ENCODE measurements at regions not wholly inside any gene's neighbourhood (a gene's known extent, or its start where the extent isn't known, plus 50 kb on each side); places are given as distances from the start of the nearest gene placed in this dataset.
A peak's percentile ranks its signal among the peaks of the same experiment; 100 is the strongest.

DNA sequence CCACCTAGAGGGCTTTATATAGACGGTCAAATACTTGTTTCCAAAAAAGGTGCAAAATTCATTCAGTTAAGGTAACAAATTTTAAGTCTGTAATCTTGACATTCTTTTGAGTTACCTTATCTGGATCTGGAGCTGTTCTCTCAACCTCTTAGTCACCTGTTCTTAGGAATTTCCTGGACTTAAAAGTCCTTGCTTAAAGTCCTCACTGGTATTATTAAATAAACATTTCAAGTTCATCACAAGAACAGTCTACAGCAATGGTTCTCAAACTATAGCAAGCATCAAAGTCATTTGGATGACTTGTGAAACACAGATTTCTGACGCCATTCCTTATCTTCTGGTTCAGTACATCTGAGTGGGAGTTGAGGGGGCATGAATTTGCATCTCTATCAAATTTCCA, 122.9 kb upstream of the GOLIM4 start:
- H3K9ac ChIP-seq (ENCODE audit: low read length): no peak overlapping the region
- H4K20me1 ChIP-seq (ENCODE audit: insufficient read depth, low read length): no peaks in the 10 kb centered on the region
- H3K4me2 ChIP-seq (ENCODE audit: low read depth, low read length): 0 out of 2 replicates have a peak overlapping the region, but pooled peaks have one; percentile 1
- no peak overlapping the region for H2AFZ ChIP-seq (ENCODE audit: low read length)
- no peaks in the 10 kb centered on the region for H3K27me3 ChIP-seq (replicated peaks; ENCODE audit: insufficient read depth, low read length)
- no peaks in the 10 kb centered on the region for H3K79me2 ChIP-seq (ENCODE audit: low read length)
- no peak for DNase-seq
- H3K9me2 ChIP-seq (replicated peaks; ENCODE audit: insufficient read depth, low read length): no peaks in the 10 kb centered on the region
- no peak overlapping the region for H3K27ac ChIP-seq (ENCODE audit: low read length)
- peaks cover 28% of the 10 kb centered on the region for H3K4me1 ChIP-seq (ENCODE audit: low read length)
- H3K4me3 ChIP-seq (ENCODE audit: low read length): no peak overlapping the region
- no peaks in the 10 kb centered on the region for H3K36me3 ChIP-seq (replicated peaks; ENCODE audit: insufficient read depth, low read length)
- no peaks in the 10 kb centered on the region for H3K9me3 ChIP-seq (replicated peaks; ENCODE audit: insufficient read depth, low read length)
- TF ChIP-seq EZH2 (optimal IDR thresholded peaks at IDR 0.05; ENCODE audit: low read depth, low read length): no peak
- TF ChIP-seq, protein P1, sequence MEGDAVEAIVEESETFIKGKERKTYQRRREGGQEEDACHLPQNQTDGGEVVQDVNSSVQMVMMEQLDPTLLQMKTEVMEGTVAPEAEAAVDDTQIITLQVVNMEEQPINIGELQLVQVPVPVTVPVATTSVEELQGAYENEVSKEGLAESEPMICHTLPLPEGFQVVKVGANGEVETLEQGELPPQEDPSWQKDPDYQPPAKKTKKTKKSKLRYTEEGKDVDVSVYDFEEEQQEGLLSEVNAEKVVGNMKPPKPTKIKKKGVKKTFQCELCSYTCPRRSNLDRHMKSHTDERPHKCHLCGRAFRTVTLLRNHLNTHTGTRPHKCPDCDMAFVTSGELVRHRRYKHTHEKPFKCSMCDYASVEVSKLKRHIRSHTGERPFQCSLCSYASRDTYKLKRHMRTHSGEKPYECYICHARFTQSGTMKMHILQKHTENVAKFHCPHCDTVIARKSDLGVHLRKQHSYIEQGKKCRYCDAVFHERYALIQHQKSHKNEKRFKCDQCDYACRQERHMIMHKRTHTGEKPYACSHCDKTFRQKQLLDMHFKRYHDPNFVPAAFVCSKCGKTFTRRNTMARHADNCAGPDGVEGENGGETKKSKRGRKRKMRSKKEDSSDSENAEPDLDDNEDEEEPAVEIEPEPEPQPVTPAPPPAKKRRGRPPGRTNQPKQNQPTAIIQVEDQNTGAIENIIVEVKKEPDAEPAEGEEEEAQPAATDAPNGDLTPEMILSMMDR (IDR thresholded peaks at IDR 0.05; ENCODE audit: low read length): 0 out of 2 replicates have a peak, but pooled peaks have one; percentile 1
- 0 out of 2 replicates have a peak, but pooled peaks cover 2% of the 10 kb centered on the region for H3F3A ChIP-seq (ENCODE audit: insufficient read depth, low read length)

DNA sequence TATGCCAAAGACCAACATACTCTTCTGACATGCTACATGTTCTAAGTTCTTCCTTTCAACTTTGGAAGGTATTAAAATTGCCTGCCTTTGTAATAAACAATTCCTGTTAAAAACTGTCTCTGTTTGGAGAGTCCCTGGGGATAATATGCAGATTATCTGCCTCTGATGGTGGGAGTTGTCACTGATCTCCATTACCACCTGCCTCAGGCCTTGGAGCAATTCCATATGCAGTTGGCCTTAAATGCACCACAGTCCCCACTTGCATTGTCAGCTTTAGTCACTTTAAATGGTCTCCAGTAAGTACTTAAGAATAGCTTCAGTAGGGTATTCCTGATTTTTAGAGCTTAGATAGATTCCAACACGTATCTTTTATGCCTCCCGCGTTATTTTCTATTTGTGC, 121.1 kb upstream of the GOLIM4 start:
- Histone ChIP-seq H3K9me3 (replicated peaks; ENCODE audit: insufficient read depth, low read length) (no peaks in the 10 kb centered on the region), H2AFZ (ENCODE audit: low read length) (no peak overlapping the region), H3K27ac (ENCODE audit: low read length) (no peak overlapping the region), H3K79me2 (ENCODE audit: low read length) (no peaks in the 10 kb centered on the region), H3K9ac (ENCODE audit: low read length) (no peak overlapping the region), H3K4me1 (ENCODE audit: low read length) (peaks cover 38% of the 10 kb centered on the region), H3K4me3 (ENCODE audit: low read length) (no peak overlapping the region), H3K9me2 (replicated peaks; ENCODE audit: insufficient read depth, low read length) (no peaks in the 10 kb centered on the region), H3F3A (ENCODE audit: insufficient read depth, low read length) (0 out of 2 replicates have a peak, but pooled peaks cover 5% of the 10 kb centered on the region), H3K36me3 (replicated peaks; ENCODE audit: insufficient read depth, low read length) (no peaks in the 10 kb centered on the region), H3K27me3 (replicated peaks; ENCODE audit: insufficient read depth, low read length) (no peaks in the 10 kb centered on the region), H3K4me2 (ENCODE audit: low read depth, low read length) (no peak overlapping the region), H4K20me1 (ENCODE audit: insufficient read depth, low read length) (no peaks in the 10 kb centered on the region)
- no peak for DNase-seq
- no peak for TF ChIP-seq EZH2phosphoT487 (IDR thresholded peaks at IDR 0.05; ENCODE audit: low read length)
- TF ChIP-seq, protein P1 (IDR thresholded peaks at IDR 0.05; ENCODE audit: low read length): no peak
- TF ChIP-seq EZH2 (optimal IDR thresholded peaks at IDR 0.05; ENCODE audit: low read depth, low read length): no peak

DNA sequence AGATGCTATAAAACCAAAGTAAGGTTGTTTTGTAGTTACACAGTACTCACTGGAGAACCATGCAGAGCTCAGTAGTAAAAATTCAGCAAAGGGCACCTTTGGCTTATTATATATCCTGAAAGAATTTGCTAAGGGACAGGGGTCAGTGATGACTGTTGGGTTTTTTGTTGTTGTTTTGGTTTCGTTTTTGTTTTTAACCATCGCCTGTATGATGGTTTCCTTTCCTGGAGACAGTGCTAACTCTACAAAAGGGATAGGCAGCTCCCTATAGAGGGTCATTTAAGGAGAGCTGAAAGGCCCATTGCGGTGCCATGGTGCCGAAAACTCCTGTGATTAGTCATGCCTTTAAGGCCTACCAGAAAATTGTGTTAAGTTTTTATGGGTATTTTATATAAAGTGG, 118.2 kb upstream of the GOLIM4 start:
- 0 out of 2 replicates have a peak, but pooled peaks cover 5% of the 10 kb centered on the region for H3F3A ChIP-seq (ENCODE audit: insufficient read depth, low read length)
- H3K9me2 ChIP-seq (replicated peaks; ENCODE audit: insufficient read depth, low read length): no peaks in the 10 kb centered on the region
- peak overlapping the region; percentile 54 for H2AFZ ChIP-seq (ENCODE audit: low read length)
- TF ChIP-seq, protein P1 (IDR thresholded peaks at IDR 0.05; ENCODE audit: low read length): no peak
- TF ChIP-seq EZH2phosphoT487 (IDR thresholded peaks at IDR 0.05; ENCODE audit: low read length): no peak
- no peak for TF ChIP-seq EZH2 (optimal IDR thresholded peaks at IDR 0.05; ENCODE audit: low read depth, low read length)
- no peaks in the 10 kb centered on the region for H3K36me3 ChIP-seq (replicated peaks; ENCODE audit: insufficient read depth, low read length)
- peak; percentile 81 for DNase-seq
- peak overlapping the region; percentile 37; the same call in 1 of the 2 replicates for H3K27ac ChIP-seq (ENCODE audit: low read length)
- H3K9me3 ChIP-seq (replicated peaks; ENCODE audit: insufficient read depth, low read length): no peaks in the 10 kb centered on the region
- peak overlapping the region; percentile 69 for H3K4me2 ChIP-seq (ENCODE audit: low read depth, low read length)
- H3K9ac ChIP-seq (ENCODE audit: low read length): peak overlapping the region; percentile 15; the same call in 1 of the 2 replicates
- H4K20me1 ChIP-seq (ENCODE audit: insufficient read depth, low read length): no peaks in the 10 kb centered on the region
- peaks cover 29% of the 10 kb centered on the region for H3K4me1 ChIP-seq (ENCODE audit: low read length)
- H3K27me3 ChIP-seq (replicated peaks; ENCODE audit: insufficient read depth, low read length): no peaks in the 10 kb centered on the region
- H3K79me2 ChIP-seq (ENCODE audit: low read length): no peaks in the 10 kb centered on the region
- H3K4me3 ChIP-seq (ENCODE audit: low read length): peak overlapping the region; percentile 42

Measured in MM.1S (cell line).